HG03521 (cell line): ENCODE measurements at regions not wholly inside any gene's neighbourhood (a gene's known extent, or its start where the extent isn't known, plus 50 kb on each side); places are given as distances from the start of the nearest gene placed in this dataset.

ENCODE experiments used
- ATAC-seq: cut with Tn5 transposase; IDR thresholded peaks from one replicate; pipeline ENCODE4 v1.9.1; 2021; ENCODE audit warnings: mild to moderate bottlenecking, moderate library complexity; ENCODE audit not compliant: unreplicated experiment

DNA sequence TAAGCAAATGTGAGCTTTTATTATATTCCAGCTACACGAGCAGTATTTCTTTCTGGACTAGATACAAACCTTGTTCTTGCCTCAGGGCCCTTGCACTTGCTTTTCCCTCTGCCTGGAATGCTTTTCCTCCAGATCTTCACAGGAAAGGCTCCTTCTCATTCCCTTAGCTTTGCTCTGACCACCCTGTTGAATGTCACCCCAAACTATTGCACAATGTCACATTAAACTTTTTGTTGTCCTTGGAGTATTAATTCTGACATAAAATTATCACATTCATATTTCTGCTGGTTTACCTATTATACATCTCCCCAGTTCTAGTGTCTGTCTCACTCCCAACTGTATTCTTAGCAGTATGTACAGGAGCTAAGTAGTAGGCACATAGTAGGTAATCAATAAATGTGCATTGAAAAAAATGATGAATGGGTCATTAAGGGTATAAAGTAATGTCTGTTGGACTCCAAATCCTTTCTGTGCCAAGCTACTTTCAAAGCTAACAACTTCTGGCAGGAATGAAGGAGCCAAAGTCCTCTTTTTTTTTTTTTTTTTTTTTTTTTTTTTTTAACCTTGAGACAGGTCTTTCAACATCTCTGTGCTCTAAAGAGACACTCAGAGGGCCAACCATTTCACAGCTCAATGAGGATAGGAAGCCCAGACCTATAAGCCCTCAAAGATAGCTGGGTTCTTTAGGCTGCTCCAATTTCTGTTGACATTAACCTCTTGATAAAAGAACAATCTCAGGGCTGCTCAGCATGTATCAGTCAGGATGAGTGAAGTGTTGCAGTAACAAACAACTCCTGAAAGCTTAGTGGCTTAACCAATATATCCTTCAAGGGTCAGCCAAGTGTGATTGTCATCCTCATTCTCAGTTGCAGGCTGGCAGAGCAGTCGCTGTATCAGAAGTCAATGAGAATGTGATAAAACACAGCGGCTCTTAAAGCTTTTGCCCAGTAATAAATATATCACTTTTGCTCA is 424.4 kb upstream of the TBX3 start:
- ATAC-seq = no peak

DNA sequence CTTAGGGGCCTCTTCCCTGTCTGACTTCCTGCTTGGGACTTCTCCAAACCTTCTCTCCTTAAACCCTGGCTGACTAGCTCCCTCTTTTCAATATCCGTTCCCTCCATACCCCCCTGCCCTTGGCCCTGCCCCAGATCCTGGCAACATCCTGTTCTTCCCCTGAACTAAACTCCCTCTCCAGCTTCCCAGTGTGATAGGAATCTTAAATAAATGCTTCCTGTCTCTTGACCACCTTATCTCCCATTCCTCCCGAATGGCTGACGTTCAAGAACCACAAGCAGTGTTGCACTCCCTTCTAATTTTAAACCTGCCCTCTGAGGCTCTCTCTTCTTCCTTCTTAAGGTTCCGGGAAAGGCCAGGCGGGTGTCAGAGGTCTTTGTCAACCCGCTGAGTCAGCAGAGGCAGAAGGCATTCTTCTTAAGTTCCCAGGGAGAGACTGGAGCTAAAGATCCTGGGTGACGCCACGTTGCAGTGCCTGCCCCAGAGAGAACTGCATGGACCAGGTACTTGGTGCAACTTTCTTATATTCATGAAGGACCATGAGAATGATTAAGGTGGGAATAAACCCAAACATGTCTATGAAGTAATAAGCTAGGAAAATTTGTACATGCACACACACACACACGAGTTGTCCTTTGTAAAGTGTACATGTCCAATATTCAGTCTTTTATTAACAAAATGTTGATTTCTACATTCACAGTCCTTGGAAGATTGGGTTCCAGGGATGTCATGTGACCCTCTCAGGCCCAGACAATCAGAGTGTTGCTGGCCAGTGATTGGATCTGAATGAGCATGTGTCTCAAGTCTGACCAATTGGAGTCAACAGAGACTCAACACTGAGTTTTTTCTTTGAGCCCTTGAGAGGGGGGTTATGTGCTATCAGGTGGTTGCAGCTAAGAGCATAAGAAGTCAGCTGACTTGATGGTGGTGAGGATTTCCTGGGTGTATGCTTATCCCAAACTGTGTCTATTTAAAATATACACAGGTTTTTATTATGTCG is 420.2 kb upstream of the TBX3 start:
- no peak for ATAC-seq

DNA sequence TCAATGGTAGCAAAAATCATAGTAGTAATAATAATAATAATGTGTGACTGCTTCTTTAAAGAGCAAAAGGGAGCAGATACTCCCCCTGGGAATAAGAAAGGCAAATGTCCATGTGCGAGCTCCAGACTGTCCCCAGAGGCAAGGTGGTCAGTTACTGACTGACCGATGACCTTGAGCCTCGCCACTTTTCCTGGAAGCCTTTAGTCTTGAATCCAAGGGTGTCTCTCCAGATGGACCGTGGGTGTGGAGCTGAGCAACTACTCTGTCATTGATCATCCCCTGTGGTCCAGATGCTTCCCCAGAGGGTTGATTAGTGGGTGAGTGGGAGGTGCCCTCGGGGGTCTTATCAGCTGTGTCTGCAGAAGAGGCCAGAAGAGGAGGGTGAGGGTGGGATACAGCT is 418.5 kb upstream of the TBX3 start:
- no peak for ATAC-seq

DNA sequence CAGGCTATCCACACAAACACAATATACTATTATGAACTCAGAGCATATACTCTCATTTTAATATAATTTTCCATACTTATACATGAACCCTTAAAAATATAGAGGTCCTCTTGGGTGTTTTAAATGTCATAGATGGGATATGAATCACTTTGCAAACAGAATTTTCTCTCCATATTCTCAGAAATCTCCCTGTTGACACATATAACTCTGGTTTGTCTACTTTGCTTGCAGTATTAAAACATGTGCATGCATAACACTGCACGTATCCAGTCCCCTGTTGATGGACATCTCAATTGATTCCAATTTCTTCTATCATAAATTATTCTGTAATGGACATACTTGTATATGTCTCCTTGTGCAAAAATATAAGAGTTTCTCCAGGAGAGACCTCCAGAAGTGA is 417.5 kb upstream of the TBX3 start:
- ATAC-seq = no peak

DNA sequence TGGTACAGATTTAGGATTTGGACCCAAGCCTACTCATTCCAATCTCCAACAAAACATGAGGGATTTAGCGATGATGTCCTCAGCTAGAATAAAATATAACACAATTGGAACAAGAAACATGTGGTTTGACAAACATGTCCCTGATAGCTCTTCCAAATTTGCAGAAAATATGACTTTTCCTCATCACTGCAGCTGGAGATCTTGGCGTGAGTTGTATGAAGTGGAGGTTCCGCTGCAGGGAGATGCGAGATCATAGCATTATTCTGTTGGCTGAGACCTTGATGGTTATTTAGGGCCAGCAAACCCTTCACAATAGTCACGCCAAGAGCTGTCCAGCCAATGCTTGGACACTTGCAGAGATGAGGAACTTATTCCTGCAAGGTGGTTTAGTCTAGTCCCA is 413.4 kb upstream of the TBX3 start:
- no peak for ATAC-seq

DNA sequence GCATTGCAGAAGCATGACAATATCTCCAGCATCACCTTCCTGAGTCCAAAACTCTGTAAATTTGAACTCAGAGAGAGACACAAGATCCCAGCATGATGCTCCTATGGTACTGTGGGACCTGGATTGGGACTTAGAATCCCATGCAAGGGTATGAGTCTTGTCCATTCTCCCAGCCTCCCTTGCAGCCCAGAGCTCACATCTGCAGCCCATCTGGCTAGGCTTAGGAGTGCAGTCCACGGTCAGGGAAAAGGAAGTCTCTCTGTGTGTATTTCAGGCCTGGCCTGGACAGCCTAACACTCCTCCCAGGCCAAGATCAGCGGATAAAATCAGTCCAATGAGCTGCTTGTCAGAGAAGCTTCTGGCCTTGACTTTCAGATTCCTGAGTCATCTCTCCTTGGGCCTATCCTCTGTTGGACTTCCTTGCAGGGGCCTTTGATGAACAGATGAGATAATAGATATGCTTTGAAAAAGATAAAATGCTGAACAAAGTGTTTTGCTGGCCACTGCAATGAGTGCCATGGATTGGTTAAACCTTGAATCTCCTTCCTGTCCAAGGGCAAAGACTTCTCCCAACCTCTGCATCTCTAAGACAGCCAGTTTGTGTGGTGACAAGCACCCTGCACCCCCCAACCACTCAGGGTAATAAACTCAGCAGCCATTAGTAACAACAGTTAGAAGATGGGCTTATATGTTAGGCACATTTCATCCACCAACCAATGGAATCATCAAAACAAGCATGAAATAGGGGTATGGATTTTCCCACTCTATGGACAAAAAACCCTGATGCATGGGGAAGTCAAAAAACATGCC is 412.8 kb upstream of the TBX3 start:
- no peak for ATAC-seq

DNA sequence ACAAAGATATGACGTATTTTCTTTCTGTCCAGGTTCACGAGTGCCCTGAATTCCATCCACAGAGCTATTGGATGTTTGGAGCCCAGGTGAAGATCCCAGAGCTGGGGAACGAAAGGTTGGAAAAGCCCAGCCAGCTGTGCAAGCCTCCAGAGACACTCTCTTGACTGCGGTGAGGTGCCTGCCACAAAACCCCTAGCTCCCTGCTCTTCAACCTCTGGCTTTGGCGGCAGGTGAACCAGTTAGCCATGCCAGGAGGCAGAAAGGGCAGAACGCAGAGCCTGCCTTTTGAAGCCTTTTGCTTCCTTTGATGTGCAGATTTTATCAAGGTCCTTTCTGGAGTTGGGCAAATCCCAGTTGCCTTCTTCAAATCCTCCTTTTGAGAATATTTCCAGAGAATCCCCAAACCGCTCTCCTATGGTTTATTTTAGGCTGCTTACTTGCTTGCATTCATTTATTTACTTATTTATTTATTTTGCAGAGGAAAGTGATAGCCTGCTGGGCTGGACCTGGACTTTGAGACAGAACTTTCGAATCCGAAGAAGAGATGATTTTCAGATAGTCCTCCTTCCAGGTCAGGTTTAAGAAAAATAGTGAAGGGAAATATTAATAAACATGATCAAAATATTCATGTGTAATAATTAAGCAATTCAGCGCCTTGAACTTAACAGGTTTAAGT is 411.2 kb upstream of the TBX3 start:
- no peak for ATAC-seq

DNA sequence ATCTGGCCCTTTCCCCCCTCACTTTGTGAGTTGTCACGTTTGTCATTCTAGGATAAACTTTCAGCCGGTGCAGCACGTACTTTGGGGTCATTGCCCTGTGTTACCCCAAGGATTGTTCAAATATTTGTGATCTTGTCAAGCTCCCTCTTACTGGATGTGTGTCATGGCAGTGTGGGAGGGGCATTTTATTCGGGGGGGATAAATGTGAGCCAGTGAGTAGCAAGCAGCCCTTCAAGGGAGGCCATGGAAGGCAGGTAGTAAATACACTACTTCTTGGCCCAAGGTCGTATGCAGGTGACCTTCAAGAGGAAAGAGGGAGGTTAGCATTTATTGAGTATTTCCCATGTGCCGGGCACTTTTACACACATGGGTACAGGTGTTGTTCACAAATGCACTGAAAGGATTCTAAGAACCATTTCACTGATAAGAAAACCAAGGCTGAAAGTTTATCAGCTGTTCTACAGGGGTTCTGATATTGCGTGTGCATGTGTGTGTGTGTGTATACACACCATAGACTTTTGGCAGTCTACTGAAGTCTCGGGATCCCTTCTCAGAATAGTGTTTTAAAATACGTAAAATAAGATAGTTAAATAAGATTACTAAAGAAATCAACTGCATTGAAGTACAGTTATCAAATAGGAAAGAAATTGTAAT is 410.3 kb upstream of the TBX3 start:
- ATAC-seq = no peak

DNA sequence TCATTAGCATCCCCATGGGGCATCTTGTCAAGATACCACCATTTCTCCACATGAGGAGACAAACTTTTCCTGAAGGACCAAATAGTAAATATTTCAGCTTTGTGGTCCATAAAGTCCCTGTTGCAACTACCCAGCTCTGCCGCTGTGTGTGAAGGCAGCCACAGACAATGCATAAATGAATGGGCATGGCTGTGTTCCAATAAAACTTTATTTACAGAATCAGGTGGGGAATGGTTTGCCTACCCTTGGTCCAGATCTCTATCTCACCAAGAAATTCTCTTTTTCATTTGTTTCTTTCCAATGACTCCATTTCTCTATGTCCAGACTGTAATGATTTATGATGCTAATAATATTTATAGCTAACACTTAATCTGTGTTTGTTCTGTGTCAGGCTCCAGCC is 409.3 kb upstream of the TBX3 start:
- ATAC-seq = no peak

DNA sequence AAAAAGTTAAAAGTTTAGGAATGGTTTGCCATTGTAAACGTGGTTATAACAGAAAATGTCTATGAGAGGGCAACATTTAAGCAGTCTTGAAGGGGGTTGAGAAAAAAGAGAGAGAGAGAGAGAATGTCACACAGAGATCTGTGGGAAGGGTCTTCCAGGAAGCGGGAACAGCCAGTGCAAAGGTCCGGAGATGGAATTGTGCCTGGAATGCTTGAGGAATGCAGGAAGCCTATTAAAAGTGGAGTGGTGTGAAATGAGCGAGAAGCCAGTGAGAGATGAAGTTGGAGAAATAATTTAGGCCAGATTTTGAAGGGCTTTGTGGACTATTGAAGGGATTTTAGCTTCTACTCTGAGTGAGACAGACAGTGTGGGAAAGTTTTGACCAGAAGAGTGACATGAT is 406.8 kb upstream of the TBX3 start:
- no peak for ATAC-seq

DNA sequence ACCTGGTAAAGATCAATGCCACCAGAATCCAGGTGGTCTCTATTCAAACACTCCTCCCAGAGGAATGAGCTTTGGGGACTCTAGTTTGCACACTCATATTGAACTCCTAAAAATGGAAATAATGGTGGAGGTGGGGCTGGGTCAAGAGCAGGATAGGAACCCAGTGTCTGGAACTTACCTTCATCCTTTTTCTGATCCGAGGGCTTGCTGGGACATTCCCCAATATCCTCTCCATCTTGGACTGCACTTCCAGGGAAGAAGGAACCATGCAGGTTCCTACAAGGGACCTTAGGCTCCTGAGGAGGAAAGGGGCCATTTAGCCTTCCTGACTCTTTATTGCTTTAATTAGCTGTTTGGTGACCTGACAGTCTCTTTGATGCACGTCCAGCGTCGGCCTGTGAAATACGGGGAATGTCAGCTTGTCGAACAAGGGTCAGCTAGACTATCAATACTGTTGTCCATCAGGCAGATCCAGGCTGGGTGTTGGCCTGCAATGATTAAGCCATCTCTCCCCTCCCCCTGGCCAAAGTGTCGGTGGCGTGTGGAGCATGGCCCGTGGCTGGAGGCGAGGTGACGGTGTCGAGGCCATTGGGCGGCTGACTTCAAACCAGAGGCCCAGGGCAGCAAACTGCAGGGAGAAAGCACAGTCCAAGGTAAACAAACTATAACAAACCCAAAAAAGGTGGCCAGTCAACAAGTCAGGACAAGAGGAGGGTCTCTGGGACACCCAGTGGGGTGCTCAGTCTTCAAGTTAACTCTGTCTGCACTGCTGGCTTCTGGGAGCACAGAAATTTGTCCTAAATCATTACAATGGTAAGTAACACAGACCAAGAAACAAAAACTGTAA is 405.2 kb upstream of the TBX3 start:
- ATAC-seq = no peak

DNA sequence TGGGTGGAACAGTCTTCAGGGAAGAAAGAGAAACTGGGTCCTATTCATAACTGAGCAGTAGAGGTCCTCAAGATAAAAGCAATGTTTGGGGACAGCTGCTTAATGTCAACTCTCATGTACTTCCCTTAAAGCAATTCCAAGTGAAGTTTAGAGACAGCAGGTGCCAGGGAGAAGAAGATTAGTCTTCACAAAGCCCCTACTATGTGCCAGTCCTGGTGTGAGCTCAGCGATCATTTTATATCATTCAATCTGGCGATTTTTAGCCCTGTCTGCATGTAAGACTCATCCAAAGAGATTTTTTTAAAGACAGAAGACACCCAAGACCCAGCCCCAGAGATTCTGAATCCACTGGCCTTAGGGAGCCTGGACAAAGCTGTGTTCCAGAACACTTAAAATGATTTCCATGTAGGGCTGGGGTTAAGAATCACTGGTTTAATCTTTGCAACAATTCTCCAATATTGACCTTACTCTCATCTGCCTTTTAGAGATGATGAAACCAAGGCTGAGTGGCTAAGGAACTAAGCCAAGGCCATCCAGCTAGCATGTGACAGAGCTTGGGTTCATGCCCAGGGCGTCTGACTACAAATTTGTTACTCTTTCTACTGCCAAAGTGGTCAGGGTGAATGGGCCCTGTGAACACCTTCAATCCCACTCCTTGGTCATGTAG is 404.5 kb upstream of the TBX3 start:
- ATAC-seq = no peak

DNA sequence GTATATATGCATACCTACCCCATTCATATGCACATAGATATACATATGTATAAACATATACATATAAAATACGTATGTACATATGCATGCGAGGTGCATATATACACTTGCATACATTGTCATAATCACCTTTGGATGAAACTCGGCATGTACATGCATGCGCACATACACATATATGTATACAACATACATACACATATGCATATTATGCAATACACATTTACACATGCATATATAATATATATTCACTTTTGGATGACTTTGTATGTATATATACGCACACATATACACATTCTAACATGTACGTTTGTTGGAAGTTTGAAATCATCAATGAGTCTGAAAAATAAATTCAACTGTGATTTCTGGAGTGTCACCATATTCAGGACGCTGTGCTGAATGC is 401.6 kb upstream of the TBX3 start:
- ATAC-seq = no peak

DNA sequence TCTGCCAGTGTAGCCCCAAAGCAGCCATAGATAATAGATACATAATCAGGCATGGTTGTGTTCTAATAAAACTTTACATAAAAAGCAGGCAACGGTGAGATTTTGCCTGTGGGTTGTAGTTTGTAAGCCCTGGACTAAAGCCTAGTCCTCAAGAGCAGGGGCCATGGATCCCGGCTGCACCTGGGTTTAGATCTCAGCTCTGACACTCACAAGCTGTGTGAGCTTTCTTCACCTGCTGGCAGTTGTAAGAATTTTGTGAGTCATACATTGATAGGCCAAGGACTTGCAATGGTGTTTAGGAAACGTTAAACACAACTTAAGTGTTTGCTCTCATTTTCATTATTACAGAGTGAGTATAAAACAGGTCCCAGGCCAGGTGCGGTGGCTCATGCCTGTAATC is 395.8 kb upstream of the TBX3 start:
- no peak for ATAC-seq

DNA sequence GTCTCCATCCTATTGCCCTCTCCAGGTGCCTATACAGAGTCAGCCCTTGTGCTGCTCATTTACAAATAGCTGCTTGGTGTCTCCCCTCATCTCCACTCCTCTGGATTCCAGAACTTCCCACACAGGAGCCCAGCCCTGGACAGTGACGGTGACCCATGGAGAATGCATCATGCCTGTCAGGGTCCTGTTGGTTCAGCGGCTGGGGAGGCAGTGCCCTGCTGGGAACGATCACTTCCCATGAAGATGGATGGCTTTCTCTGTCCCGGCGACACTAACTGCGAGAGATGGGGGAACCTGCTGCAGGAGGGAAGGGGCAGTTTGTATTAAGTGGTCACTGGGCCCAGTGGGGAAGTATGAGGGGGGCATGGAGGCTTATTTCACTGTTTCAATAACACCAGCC is 395.0 kb upstream of the TBX3 start:
- ATAC-seq = no peak

DNA sequence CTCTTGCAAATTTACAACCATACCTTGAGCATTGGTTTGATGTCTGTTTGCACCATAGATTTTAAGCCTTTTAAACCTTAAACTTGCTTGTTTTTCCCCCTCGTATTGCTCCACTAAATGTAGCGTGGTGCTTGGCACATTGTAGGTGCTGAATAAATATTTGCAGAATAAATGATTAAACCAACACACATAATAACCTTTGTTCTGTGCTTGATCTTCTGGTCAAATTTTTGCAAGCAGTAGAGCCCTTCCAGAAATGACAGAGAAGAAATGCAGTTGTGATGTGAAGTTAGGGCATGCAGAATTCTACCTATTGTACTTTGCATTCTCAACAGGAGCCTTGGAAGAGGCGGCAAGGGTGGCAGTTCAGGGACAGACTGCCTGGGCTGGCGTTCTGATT is 394.4 kb upstream of the TBX3 start:
- ATAC-seq = no peak

DNA sequence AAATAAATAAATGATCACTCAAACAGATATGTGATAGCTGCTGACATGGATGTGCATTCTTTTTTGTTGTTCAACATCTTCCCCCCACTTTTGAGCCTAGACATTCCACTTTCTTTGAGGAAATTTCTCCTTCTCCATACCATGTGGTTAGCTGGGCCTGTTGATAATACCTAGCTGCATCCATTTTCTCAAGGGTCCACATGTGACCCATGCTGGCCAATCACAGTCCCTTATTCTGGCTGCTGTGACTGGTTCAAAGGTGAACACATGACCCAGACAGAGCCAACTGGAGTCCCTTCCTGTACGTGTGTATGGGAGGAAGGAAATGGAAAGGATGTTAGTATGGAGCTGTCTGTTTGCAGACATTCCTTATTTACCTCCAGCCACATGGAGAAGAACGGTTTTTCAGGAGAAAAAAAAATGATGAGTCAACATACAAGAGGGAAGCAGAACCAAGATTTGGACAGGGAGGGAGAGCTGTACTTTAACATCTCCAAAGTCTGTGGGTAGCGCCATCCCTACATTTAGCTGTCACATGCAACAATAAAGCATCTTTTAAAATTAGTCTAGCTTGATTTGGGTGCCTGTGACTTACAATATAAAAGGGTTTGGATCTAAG is 391.7 kb upstream of the TBX3 start:
- ATAC-seq = no peak

DNA sequence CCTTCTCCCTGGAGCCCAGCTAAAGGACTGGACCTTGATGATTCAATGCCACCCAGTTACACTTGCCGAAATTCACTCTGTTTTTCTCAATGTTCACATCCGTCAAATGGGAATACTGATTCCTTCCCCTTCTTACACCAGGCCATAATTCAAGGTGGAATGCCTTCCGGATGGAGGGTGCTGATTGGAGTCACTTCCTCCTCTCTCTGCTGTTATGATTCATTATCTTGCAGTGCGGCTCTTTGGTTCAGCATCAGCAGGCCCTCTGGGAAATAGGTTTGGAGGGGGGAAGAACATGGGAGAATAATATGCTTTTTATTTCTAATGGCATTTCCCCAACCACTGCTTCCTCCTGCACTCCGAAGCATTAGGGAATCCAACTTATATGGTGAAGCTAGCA is 390.6 kb upstream of the TBX3 start:
- no peak for ATAC-seq
